SU-DHL-6 (cell line): ENCODE measurements at regions not wholly inside any gene's neighbourhood (a gene's known extent, or its start where the extent isn't known, plus 50 kb on each side); places are given as distances from the start of the nearest gene placed in this dataset.

Experiments used
- H2AFZ ChIP-seq: fragments of 200-600 bp; sonication (generic); 2 replicates; pipeline ENCODE4 v1.6.1; 2014; ENCODE audit warnings: low read depth, mild to moderate bottlenecking, moderate library complexity, mixed read lengths, antibody characterized with exemption, low read length; ENCODE audit not compliant: severe bottlenecking
- H3F3A ChIP-seq: fragments of 200-600 bp; shearing (Covaris generic); 2 replicates; pipeline ENCODE4 v1.6.0; 2016; ENCODE audit warnings: antibody characterized with exemption, mild to moderate bottlenecking; ENCODE audit not compliant: insufficient read depth
- H3K27ac ChIP-seq: fragments of 200-600 bp; sonication (generic); 2 replicates; pipeline ENCODE4 v1.5.1; 2016; ENCODE audit warnings: low read depth, mild to moderate bottlenecking, low read length, moderate library complexity, mixed read lengths
- H3K27me3 ChIP-seq: fragments of 200-600 bp; sonication (generic), shearing (Covaris generic); 2 replicates; pipeline ENCODE4 v1.6.0; 2014; ENCODE audit warnings: mild to moderate bottlenecking, low read length
- H3K36me3 ChIP-seq: fragments of 200-600 bp; sonication (generic); 2 replicates; pipeline ENCODE4 v1.6.1; 2014; ENCODE audit warnings: mild to moderate bottlenecking, low read length, mixed read lengths
- H3K4me2 ChIP-seq: fragments of 300-600, 200-600 bp; shearing (Covaris generic), sonication (generic); 2 replicates; pipeline ENCODE4 v1.6.0; 2014; ENCODE audit warnings: low read length, low read depth, mild to moderate bottlenecking; ENCODE audit not compliant: poor library complexity, severe bottlenecking
- H3K4me3 ChIP-seq: fragments of 200-600 bp; sonication (generic); 2 replicates; pipeline ENCODE4 v1.5.1; 2014; ENCODE audit warnings: antibody characterized with exemption, low read length, mild to moderate bottlenecking, mixed read lengths; ENCODE audit not compliant: insufficient read depth, poor library complexity, severe bottlenecking
- H3K79me2 ChIP-seq: fragments of 200-600 bp; sonication (generic); 2 replicates; pipeline ENCODE4 v1.6.1; 2014; ENCODE audit warnings: mild to moderate bottlenecking, low read length, moderate library complexity; ENCODE audit not compliant: insufficient read depth
- H3K9ac ChIP-seq: fragments of 200-600 bp; sonication (generic); 2 replicates; pipeline ENCODE4 v1.7.0; 2014; ENCODE audit warnings: mild to moderate bottlenecking, low read length
- H3K9me2 ChIP-seq: fragments of 200-600 bp; sonication (generic); replicated peaks from 2 replicates; pipeline ENCODE4 v1.6.1; 2014; ENCODE audit warnings: low read length; ENCODE audit not compliant: insufficient read depth
- H3K9me3 ChIP-seq: fragments of 200-600 bp; sonication (generic); 2 replicates; pipeline ENCODE4 v1.6.1; 2014; ENCODE audit warnings: low read length, mixed read lengths; ENCODE audit not compliant: insufficient read depth
- H4K20me1 ChIP-seq: fragments of 200-600 bp; sonication (generic); 2 replicates; pipeline ENCODE4 v1.6.1; 2014; ENCODE audit warnings: low read depth, mild to moderate bottlenecking, antibody characterized with exemption, low read length, moderate library complexity, mixed read lengths
- EZH2phosphoT487 ChIP-seq: fragments of 200-600 bp; sonication (generic), shearing (Covaris generic); conservative IDR thresholded peaks from 2 replicates; pipeline ENCODE4 v1.6.1; 2018; ENCODE audit warnings: mild to moderate bottlenecking, antibody characterized with exemption, low read length, moderate library complexity, mixed read lengths
- TF ChIP-seq, protein P1 (sequence below): fragments of 200-600 bp; sonication (generic); IDR thresholded peaks from one replicate; pipeline ENCODE4 v1.5.1; 2017; ENCODE audit warnings: antibody characterized with exemption, mild to moderate bottlenecking, low read length, moderate library complexity; ENCODE audit not compliant: insufficient read depth, poor library complexity, severe bottlenecking

DNA sequence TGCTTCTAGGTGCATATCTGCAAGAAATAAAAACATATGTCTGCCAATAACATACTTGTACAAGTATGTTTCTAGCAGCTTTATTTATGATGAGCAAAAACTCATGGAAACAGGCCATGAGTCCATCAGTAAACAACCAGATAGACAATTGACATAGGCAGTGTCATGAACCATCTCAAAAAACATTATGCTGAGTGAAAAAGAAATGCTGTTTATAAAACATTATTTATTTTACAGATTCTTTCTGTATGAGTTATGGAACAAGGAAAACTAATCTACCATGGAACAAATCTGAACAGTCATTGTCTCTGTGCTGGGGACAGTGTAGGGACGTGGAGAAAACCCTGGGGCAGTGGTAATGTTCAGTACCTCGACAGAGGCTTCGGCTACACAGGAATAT lies 283.9 kb downstream of the UQCRFS1 start:
- Histone ChIP-seq H3K9me2 (no peaks in the 10 kb centered on the region), H3K79me2 (no peaks in the 10 kb centered on the region), H2AFZ (no peak overlapping the region), H3K27me3 (no peaks in the 10 kb centered on the region), H3F3A (no peaks in the 10 kb centered on the region), H3K27ac (no peak overlapping the region), H3K9ac (no peak overlapping the region), H3K4me2 (no peak overlapping the region), H3K36me3 (no peaks in the 10 kb centered on the region), H3K4me3 (no peak overlapping the region), H3K9me3 (no peaks in the 10 kb centered on the region), H4K20me1 (no peaks in the 10 kb centered on the region)
- TF ChIP-seq, protein P1, sequence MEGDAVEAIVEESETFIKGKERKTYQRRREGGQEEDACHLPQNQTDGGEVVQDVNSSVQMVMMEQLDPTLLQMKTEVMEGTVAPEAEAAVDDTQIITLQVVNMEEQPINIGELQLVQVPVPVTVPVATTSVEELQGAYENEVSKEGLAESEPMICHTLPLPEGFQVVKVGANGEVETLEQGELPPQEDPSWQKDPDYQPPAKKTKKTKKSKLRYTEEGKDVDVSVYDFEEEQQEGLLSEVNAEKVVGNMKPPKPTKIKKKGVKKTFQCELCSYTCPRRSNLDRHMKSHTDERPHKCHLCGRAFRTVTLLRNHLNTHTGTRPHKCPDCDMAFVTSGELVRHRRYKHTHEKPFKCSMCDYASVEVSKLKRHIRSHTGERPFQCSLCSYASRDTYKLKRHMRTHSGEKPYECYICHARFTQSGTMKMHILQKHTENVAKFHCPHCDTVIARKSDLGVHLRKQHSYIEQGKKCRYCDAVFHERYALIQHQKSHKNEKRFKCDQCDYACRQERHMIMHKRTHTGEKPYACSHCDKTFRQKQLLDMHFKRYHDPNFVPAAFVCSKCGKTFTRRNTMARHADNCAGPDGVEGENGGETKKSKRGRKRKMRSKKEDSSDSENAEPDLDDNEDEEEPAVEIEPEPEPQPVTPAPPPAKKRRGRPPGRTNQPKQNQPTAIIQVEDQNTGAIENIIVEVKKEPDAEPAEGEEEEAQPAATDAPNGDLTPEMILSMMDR = no peak
- no peak for TF ChIP-seq EZH2phosphoT487

DNA sequence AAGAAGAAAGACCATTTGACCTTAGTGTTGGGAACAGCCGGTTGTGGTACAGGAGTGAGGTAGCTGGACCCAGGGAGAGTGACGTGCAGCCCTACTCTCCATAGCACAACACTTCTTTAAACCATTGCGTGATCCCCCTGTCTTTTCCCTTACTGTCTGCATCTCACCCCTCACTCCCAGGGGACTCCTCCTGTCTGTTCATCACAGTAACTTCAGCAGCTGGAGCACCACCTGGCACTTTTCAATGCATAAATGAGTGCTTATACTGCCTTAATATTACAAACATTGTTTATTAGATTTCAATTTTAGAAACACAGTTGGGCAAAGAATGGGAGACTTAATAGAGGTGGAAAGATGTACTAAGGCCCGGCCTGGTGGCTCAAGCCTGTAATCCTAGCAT lies 285.5 kb downstream of the UQCRFS1 start:
- TF ChIP-seq, protein P1 = no peak
- no peak for TF ChIP-seq EZH2phosphoT487
- Histone ChIP-seq H3K27ac (no peak overlapping the region), H3K9me2 (no peaks in the 10 kb centered on the region), H3K4me2 (no peak overlapping the region), H3K9me3 (no peaks in the 10 kb centered on the region), H3K79me2 (no peaks in the 10 kb centered on the region), H3K4me3 (no peak overlapping the region), H3K36me3 (no peaks in the 10 kb centered on the region), H3K9ac (no peak overlapping the region), H3K27me3 (no peaks in the 10 kb centered on the region), H2AFZ (no peak overlapping the region), H4K20me1 (no peaks in the 10 kb centered on the region), H3F3A (no peaks in the 10 kb centered on the region)

DNA sequence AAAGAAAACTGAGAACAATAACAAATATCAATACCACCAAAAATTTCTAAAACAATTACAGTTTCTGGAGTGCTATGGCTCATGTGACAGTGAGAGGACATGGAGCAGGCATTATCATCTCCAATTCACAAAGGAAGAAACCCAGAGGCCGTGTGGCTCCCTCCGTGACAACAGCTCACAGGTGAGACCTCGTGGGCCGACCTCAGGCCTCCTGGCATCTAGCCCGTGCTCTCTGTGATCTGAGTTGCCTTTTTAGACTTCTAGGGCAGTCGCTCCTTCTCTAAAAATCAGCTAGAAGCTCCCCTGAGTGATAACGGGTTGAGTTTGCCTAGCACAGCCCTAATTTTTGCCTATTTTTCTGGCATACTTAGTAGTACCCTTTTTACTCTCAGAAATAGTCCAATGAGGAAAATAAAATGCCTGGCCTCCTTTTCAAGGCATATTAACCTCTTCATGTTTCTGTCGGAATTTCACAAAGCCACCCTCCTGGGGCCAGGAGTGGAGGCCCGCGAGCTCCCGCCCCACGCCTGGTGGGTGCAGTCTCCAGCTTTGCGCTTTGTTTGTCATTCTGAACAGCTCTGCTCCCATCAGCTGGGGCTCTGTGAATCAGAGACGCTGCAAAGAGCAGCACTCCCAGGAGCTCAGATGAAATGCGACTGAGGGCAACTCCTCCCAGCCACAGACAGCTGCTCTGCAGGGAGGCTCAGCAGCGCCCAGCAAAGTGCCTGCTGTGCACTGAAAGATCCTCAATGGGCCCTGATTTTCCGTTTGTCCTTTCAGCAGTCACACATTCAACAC lies 292.5 kb downstream of the UQCRFS1 start:
- Histone ChIP-seq H3K9me3 (no peaks in the 10 kb centered on the region), H3K27ac (no peak overlapping the region), H3K9ac (no peak overlapping the region), H3K79me2 (no peaks in the 10 kb centered on the region), H3F3A (no peaks in the 10 kb centered on the region), H3K9me2 (no peaks in the 10 kb centered on the region), H2AFZ (no peak overlapping the region), H3K4me3 (no peak overlapping the region), H4K20me1 (no peaks in the 10 kb centered on the region), H3K27me3 (no peaks in the 10 kb centered on the region), H3K4me2 (no peak overlapping the region), H3K36me3 (no peaks in the 10 kb centered on the region)
- TF ChIP-seq, protein P1 = no peak
- TF ChIP-seq EZH2phosphoT487 = no peak
